HEK293 (cell line): ENCODE measurements at regions not wholly inside any gene's neighbourhood (a gene's known extent, or its start where the extent isn't known, plus 50 kb on each side); places are given as distances from the start of the nearest gene placed in this dataset.

Experiments used
- CTCF ChIA-PET: fragments of 350-600 bp; formaldehyde crosslinking; extraction: SDS; loops from one replicate; lab custom pipeline; 2021; ENCODE audit warnings: antibody characterized with exemption; lab: Yijun Ruan, JAX
- POLR2A ChIA-PET: fragments of 300-600 bp; formaldehyde crosslinking; extraction: SDS; loops from one replicate; lab custom pipeline; 2020; ENCODE audit warnings: antibody characterized with exemption, inconsistent platforms; lab: Yijun Ruan, JAX
- H3K27ac ChIP-seq: fragments of 200-500 bp; sonication (Bioruptor generic); 2 replicates; pipeline ENCODE4 v1.5.1; 2014; ENCODE audit warnings: low read depth, low read length, control low read depth, inconsistent platforms; ENCODE audit errors: extremely low read depth
- H3K36me3 ChIP-seq, 2 experiments: fragments of 200-500 bp in 1 of 2; sonication (Bioruptor generic) in 1 of 2; 1 replicate in 1 of 2; 2 replicates in 1 of 2; pipeline ENCODE4 v1.5.1; 2014 to 2017; ENCODE audit warnings: inconsistent platforms in 2 of 2, low read length in 2 of 2; ENCODE audit not compliant: control insufficient read depth in 2 of 2, insufficient read depth in 1 of 2
- H3K4me1 ChIP-seq: fragments of 200-500 bp; sonication (Bioruptor generic); 2 replicates; pipeline ENCODE4 v1.5.1; 2014; ENCODE audit warnings: mild to moderate bottlenecking, low read length, inconsistent platforms; ENCODE audit not compliant: control insufficient read depth, insufficient read depth
- H3K4me3 ChIP-seq: 2 replicates; pipeline ENCODE4 v1.5.1; 2011; ENCODE audit warnings: low read depth, mild to moderate bottlenecking, control low read depth, low read length, moderate library complexity
- H3K9me3 ChIP-seq: fragments of 200-500 bp; sonication (Bioruptor generic); 2 replicates; pipeline ENCODE4 v1.5.1; 2014; ENCODE audit warnings: low read depth, low read length, inconsistent platforms; ENCODE audit not compliant: control insufficient read depth, insufficient read depth
- CTCF ChIP-seq: fragments of 450-650 bp; formaldehyde crosslinking; IDR thresholded peaks from 2 replicates; pipeline ENCODE4 v1.5.1; 2016; ENCODE audit warnings: missing biosample characterization, missing genetic modification characterization
- GLIS2 ChIP-seq: fragments of 450-650 bp; formaldehyde crosslinking; IDR thresholded peaks from 2 replicates; pipeline ENCODE4 v1.5.1; 2016; ENCODE audit warnings: missing biosample characterization, missing genetic modification characterization
- HIC1 ChIP-seq: fragments of 450-650 bp; formaldehyde crosslinking; IDR thresholded peaks from 2 replicates; pipeline ENCODE4 v1.5.1; 2016; ENCODE audit warnings: missing biosample characterization, missing genetic modification characterization
- MEIS1 ChIP-seq: sonication (generic); formaldehyde crosslinking; IDR thresholded peaks from 2 replicates; pipeline ENCODE4 v1.8.1; 2022; ENCODE audit warnings: missing genetic modification reagents, mild to moderate bottlenecking, borderline replicate concordance
- OSR2 ChIP-seq: fragments of 450-650 bp; formaldehyde crosslinking; IDR thresholded peaks from 2 replicates; pipeline ENCODE4 v1.5.1; 2016; ENCODE audit warnings: missing biosample characterization, missing genetic modification characterization
- REST ChIP-seq: fragments of 450-650 bp; formaldehyde crosslinking; IDR thresholded peaks from 2 replicates; pipeline ENCODE4 v1.5.1; 2016; ENCODE audit warnings: missing biosample characterization, missing genetic modification characterization
- SALL2 ChIP-seq: fragments of 450-650 bp; formaldehyde crosslinking; IDR thresholded peaks from 2 replicates; pipeline ENCODE4 v1.5.0; 2017; ENCODE audit warnings: missing biosample characterization, mild to moderate bottlenecking, missing genetic modification characterization, borderline replicate concordance
- SCRT1 ChIP-seq: fragments of 450-650 bp; formaldehyde crosslinking; IDR thresholded peaks from 2 replicates; pipeline ENCODE4 v1.5.1; 2016; ENCODE audit warnings: missing biosample characterization, missing genetic modification characterization, borderline replicate concordance
- YY1 ChIP-seq: fragments of 450-650 bp; formaldehyde crosslinking; IDR thresholded peaks from 2 replicates; pipeline ENCODE4 v1.5.1; 2018; ENCODE audit warnings: missing biosample characterization, missing genetic modification characterization
- ZBTB21 ChIP-seq: fragments of 450-650 bp; formaldehyde crosslinking; IDR thresholded peaks from 2 replicates; pipeline ENCODE4 v1.5.1; 2017; ENCODE audit warnings: missing biosample characterization, missing genetic modification characterization
- ZBTB48 ChIP-seq: fragments of 450-650 bp; formaldehyde crosslinking; IDR thresholded peaks from 2 replicates; pipeline ENCODE4 v1.5.1; 2016; ENCODE audit warnings: missing biosample characterization, missing genetic modification characterization
- ZFHX2 ChIP-seq: fragments of 450-650 bp; formaldehyde crosslinking; conservative IDR thresholded peaks from 2 replicates; pipeline ENCODE4 v1.5.1; 2016; ENCODE audit warnings: missing biosample characterization, missing genetic modification characterization
- ZNF138 ChIP-seq: fragments of 450-650 bp; formaldehyde crosslinking; IDR thresholded peaks from 2 replicates; pipeline ENCODE4 v1.5.1; 2016; ENCODE audit warnings: missing biosample characterization, missing genetic modification characterization, borderline replicate concordance
- ZNF146 ChIP-seq: fragments of 450-650 bp; formaldehyde crosslinking; IDR thresholded peaks from 2 replicates; pipeline ENCODE4 v1.5.1; 2016; ENCODE audit warnings: missing biosample characterization, missing genetic modification characterization
- ZNF157 ChIP-seq: fragments of 450-650 bp; formaldehyde crosslinking; IDR thresholded peaks from 2 replicates; pipeline ENCODE4 v1.5.1; 2016; ENCODE audit warnings: missing biosample characterization, missing genetic modification characterization
- ZNF175 ChIP-seq: fragments of 450-650 bp; formaldehyde crosslinking; IDR thresholded peaks from 2 replicates; pipeline ENCODE4 v1.5.1; 2016; ENCODE audit warnings: missing biosample characterization, missing genetic modification characterization
- ZNF274 ChIP-seq, 2 experiments: fragments of 200-500 bp in 1 of 2; fragments of 450-650 bp in 1 of 2; sonication (Bioruptor generic) in 1 of 2; formaldehyde crosslinking in 1 of 2; IDR thresholded peaks; 2 replicates each; pipeline versions ENCODE4 v1.5.1 to v1.6.1; 2014 to 2016; ENCODE audit warnings: borderline replicate concordance in 1 of 2, inconsistent platforms in 1 of 2, low read length in 1 of 2, missing biosample characterization in 1 of 2, missing genetic modification characterization in 1 of 2
- ZNF302 ChIP-seq: fragments of 450-650 bp; formaldehyde crosslinking; IDR thresholded peaks from 2 replicates; pipeline ENCODE4 v1.5.1; 2016; ENCODE audit warnings: missing biosample characterization, missing genetic modification characterization, low read depth
- ZNF423 ChIP-seq: fragments of 450-650 bp; formaldehyde crosslinking; IDR thresholded peaks from 2 replicates; pipeline ENCODE4 v1.5.1; 2016; ENCODE audit warnings: missing biosample characterization, missing genetic modification characterization
- ZNF596 ChIP-seq: fragments of 450-650 bp; IDR thresholded peaks from 2 replicates; pipeline ENCODE4 v1.5.0; 2018; ENCODE audit warnings: missing biosample characterization, mild to moderate bottlenecking, missing genetic modification characterization, moderate library complexity
- ZNF626 ChIP-seq: fragments of 450-650 bp; sonication (Bioruptor Pico); formaldehyde crosslinking; IDR thresholded peaks from 2 replicates; pipeline ENCODE4 v1.5.1; 2018; ENCODE audit warnings: missing biosample characterization, missing genetic modification characterization, inconsistent platforms
- ZNF747 ChIP-seq: fragments of 450-650 bp; formaldehyde crosslinking; IDR thresholded peaks from 2 replicates; pipeline ENCODE4 v1.5.1; 2016; ENCODE audit warnings: missing biosample characterization, missing genetic modification characterization
- ZSCAN16 ChIP-seq: fragments of 450-650 bp; formaldehyde crosslinking; IDR thresholded peaks from 2 replicates; pipeline ENCODE4 v1.5.1; 2016; ENCODE audit warnings: missing biosample characterization, missing genetic modification characterization

GRCh38 chr9:78707080-78707479 is 410.2 kb downstream of the PSAT1 start:
- Histone ChIP-seq H3K27ac (no peak overlapping the region), H3K4me3 (no peak overlapping the region)
- CTCF ChIA-PET, result interaction anchor here (0.6 to 0.7 kb wide), 2 partner anchors 41 to 45 kb away, joined by 3 read pairs; no protein-coding TSS in a partner anchor

GRCh38 chr9:78707481-78707991 is 410.6 kb downstream of the PSAT1 start:
- H3K4me1 ChIP-seq, result no peaks in the 10 kb centered on the region
- ChIA-PET CTCF (interaction anchor here (0.6 to 1.7 kb wide), 3 partner anchors 41 to 268 kb away, joined by 3 to 4 read pairs (median 4); no protein-coding TSS in a partner anchor), POLR2A (no interaction called here)
- H3K9me3 ChIP-seq, result no peaks in the 10 kb centered on the region
- H3K27ac ChIP-seq, result no peak overlapping the region
- no peak overlapping the region for H3K4me3 ChIP-seq
- TF ChIP-seq ZNF157 (tag by site-specific recombination) (no peak), ZBTB21 (tag by site-specific recombination) (no peak), SCRT1 (tag by site-specific recombination) (no peak), OSR2 (tag by site-specific recombination) (no peak), SALL2 (tag by site-specific recombination) (no peak), ZNF146 (tag by site-specific recombination) (no peak), ZNF138 (tag by site-specific recombination) (no peak)
- H3K36me3 ChIP-seq, result no peaks in the 10 kb centered on the region

More at GRCh38 chr9:78707080-78707479, 410.2 kb downstream of the PSAT1 start:
- no peaks in the 10 kb centered on the region for H3K4me1 ChIP-seq
- no peaks in the 10 kb centered on the region for H3K36me3 ChIP-seq
- POLR2A ChIA-PET, result no interaction called here
- no peak for TF ChIP-seq ZBTB48 (tag by site-specific recombination)
- TF ChIP-seq ZFHX2 (tag by site-specific recombination), result no peak
- TF ChIP-seq ZNF423 (tag by site-specific recombination), result no peak
- TF ChIP-seq, all 188 proteins: peak for 0
- no peaks in the 10 kb centered on the region for H3K9me3 ChIP-seq

GRCh38 chr9:78712903-78713613 is 416.1 kb downstream of the PSAT1 start:
- CTCF ChIA-PET, result interaction anchor here (0.7 kb wide), 1 partner anchor 30 kb away, joined by 3 read pairs; no protein-coding TSS in a partner anchor

More at GRCh38 chr9:78712903-78713613, 416.1 kb downstream of the PSAT1 start:
- no peaks in the 10 kb centered on the region for H3K4me1 ChIP-seq
- POLR2A ChIA-PET, result no interaction called here
- TF ChIP-seq YY1 (no peak), MEIS1 (CRISPR knock-in tag) (no peak), HIC1 (no peak), ZNF626 (tag by site-specific recombination) (no peak), REST (tag by site-specific recombination) (no peak), CTCF (tag by site-specific recombination) (no peak), ZNF175 (tag by site-specific recombination) (no peak), ZNF747 (tag by site-specific recombination) (no peak), GLIS2 (tag by site-specific recombination) (no peak), ZSCAN16 (no peak), ZNF274 (IDR thresholded peaks at IDR 0.05; ENCODE audit: low read length) (no peak), ZNF274 (tag by site-specific recombination; IDR thresholded peaks at IDR 0.05; ENCODE audit: borderline replicate concordance) (no peak), ZNF596 (tag by site-specific recombination) (no peak), ZNF302 (tag by site-specific recombination) (no peak)
- no peaks in the 10 kb centered on the region for H3K9me3 ChIP-seq
- H3K4me3 ChIP-seq, result no peak overlapping the region
- H3K27ac ChIP-seq, result no peak overlapping the region
- H3K36me3 ChIP-seq, result no peaks in the 10 kb centered on the region
